CD4-positive, alpha-beta T cell (primary cell): ENCODE measurements at regions not wholly inside any gene's neighbourhood (a gene's known extent, or its start where the extent isn't known, plus 50 kb on each side); places are given as distances from the start of the nearest gene placed in this dataset.

Experiments
- ATAC-seq: fragments of 200-7000 bp; cut with Tn5 transposase; one replicate; pipeline ENCODE4 v1.10.0; 2022; ENCODE audit warnings: mild to moderate bottlenecking; ENCODE audit not compliant: poor library complexity
- CTCF ChIA-PET: fragments of 350-600 bp; sonication (Branson Sonifier 250); formaldehyde crosslinking; loops from one replicate; lab custom pipeline; 2021; ENCODE audit warnings: antibody characterized with exemption, inconsistent platforms; lab: Charles Lee
- POLR2A ChIA-PET: fragments of 350-600 bp; sonication (Branson Sonifier 250); formaldehyde crosslinking; loops from one replicate; lab custom pipeline; 2021; ENCODE audit warnings: antibody characterized with exemption, inconsistent platforms; lab: Charles Lee
- DNase-seq, 14 experiments: peaks; one replicate each; pipeline ENCODE4 v3.0.0-alpha.2; 2013 to 2020; ENCODE audit warnings: mixed read lengths in 2 of 14
- H3K27ac ChIP-seq, 2 donors: one replicate each; pipeline versions ENCODE4 v1.5.1 to v1.7.0; 2013; ENCODE audit warnings: low read length in 2 of 2, low read depth in 1 of 2, mild to moderate bottlenecking in 1 of 2
- H3K27me3 ChIP-seq, 2 experiments: 1 replicate in 1 of 2; 2 replicates in 1 of 2; pipeline versions ENCODE4 v1.6.1 to v1.7.0; 2013; ENCODE audit warnings: low read length in 2 of 2, control low read depth in 1 of 2, mild to moderate bottlenecking in 1 of 2, moderate library complexity in 1 of 2; ENCODE audit not compliant: insufficient read depth in 2 of 2, control insufficient read depth in 1 of 2
- H3K36me3 ChIP-seq: one replicate; pipeline ENCODE4 v1.6.1; 2013; ENCODE audit warnings: low read length, control low read depth; ENCODE audit not compliant: insufficient read depth
- H3K4me1 ChIP-seq: one replicate; pipeline ENCODE4 v1.6.1; 2013; ENCODE audit warnings: low read length, control low read depth; ENCODE audit not compliant: insufficient read depth
- H3K4me3 ChIP-seq: one replicate; pipeline ENCODE4 v1.5.1; 2013; ENCODE audit warnings: mild to moderate bottlenecking, low read length, moderate library complexity
- H3K9me3 ChIP-seq, 2 experiments: 1 replicate in 1 of 2; 2 replicates in 1 of 2; pipeline versions ENCODE4 v1.6.1 to v1.7.0; 2013; ENCODE audit warnings: low read length in 2 of 2, mild to moderate bottlenecking in 2 of 2, control low read depth in 1 of 2, moderate library complexity in 1 of 2; ENCODE audit not compliant: control insufficient read depth in 1 of 2, insufficient read depth in 1 of 2
- H3K27ac Mint-ChIP-seq: one replicate; pipeline ENCODE4 v1.8.0; 2020; ENCODE audit warnings: mixed read lengths
- H3K27me3 Mint-ChIP-seq: one replicate; pipeline ENCODE4 v1.8.0; 2021; ENCODE audit warnings: mixed read lengths
- H3K36me3 Mint-ChIP-seq: one replicate; pipeline ENCODE4 v1.8.0; 2021; ENCODE audit warnings: low read depth, mixed read lengths
- H3K4me1 Mint-ChIP-seq: one replicate; pipeline ENCODE4 v1.8.0; 2021; ENCODE audit warnings: low read depth, mixed read lengths
- H3K4me3 Mint-ChIP-seq: one replicate; pipeline ENCODE4 v1.8.0; 2020; ENCODE audit warnings: mild to moderate bottlenecking, mixed read lengths
- H3K9me3 Mint-ChIP-seq: one replicate; pipeline ENCODE4 v1.8.0; 2020; ENCODE audit warnings: mixed read lengths
- intact Hi-C, 2 experiments: fragments of 100-400 bp; cut with DNase I in 1 of 2; cut with micrococcal nuclease in 1 of 2; formaldehyde crosslinking; loops; one replicate each; pipeline versions ENCODE4 v1.15.1 to v1.9.0; 2023 to 2025; cut with DNase I, micrococcal nuclease
- TF ChIP-seq, protein P1 (sequence below): fragments of 200-600 bp; IDR thresholded peaks from one replicate; pipeline ENCODE4 v1.8.0; 2022; ENCODE audit warnings: antibody characterized with exemption, mild to moderate bottlenecking

DNA sequence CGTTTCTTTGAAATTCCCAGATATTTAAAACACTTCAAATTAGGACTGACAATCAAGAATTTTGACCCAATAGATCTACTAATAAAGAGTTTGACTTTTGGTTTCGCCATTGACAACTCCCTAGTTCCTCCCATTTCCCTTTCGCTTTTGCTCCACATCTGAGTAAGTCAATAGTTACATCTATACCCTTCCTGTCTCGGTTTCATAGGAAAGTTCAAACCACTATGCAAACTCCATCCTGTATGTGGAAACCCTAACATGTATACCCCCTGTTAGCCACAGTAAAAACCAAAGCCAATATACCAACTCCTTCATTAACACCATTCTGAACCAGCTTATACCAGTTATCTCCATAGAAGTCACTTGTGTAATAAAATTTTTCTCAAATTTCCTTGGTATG, 311.1 kb downstream of the MMUT start:
- Histone ChIP-seq H3K36me3 (no peaks in the 10 kb centered on the region), H3K27ac (no peak overlapping the region), H3K4me1 (no peaks in the 10 kb centered on the region), H3K4me3 (no peak overlapping the region), H3K9me3 (peaks cover 0 to 9% of the 10 kb centered on the region in 2 experiments), H3K27me3 (no peaks in the 10 kb centered on the region)
- TF ChIP-seq, protein P1, sequence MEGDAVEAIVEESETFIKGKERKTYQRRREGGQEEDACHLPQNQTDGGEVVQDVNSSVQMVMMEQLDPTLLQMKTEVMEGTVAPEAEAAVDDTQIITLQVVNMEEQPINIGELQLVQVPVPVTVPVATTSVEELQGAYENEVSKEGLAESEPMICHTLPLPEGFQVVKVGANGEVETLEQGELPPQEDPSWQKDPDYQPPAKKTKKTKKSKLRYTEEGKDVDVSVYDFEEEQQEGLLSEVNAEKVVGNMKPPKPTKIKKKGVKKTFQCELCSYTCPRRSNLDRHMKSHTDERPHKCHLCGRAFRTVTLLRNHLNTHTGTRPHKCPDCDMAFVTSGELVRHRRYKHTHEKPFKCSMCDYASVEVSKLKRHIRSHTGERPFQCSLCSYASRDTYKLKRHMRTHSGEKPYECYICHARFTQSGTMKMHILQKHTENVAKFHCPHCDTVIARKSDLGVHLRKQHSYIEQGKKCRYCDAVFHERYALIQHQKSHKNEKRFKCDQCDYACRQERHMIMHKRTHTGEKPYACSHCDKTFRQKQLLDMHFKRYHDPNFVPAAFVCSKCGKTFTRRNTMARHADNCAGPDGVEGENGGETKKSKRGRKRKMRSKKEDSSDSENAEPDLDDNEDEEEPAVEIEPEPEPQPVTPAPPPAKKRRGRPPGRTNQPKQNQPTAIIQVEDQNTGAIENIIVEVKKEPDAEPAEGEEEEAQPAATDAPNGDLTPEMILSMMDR: no peak
- Mint-ChIP-seq H3K27me3 (no peaks in the 10 kb centered on the region), H3K27ac (no peak overlapping the region), H3K9me3 (peaks cover 18% of the 10 kb centered on the region), H3K4me1 (no peaks in the 10 kb centered on the region), H3K4me3 (no peak overlapping the region), H3K36me3 (no peaks in the 10 kb centered on the region)
- intact Hi-C loops: no loop called here
- CTCF ChIA-PET: no interaction called here
- ATAC-seq (no peak), DNase-seq (no peak)
- POLR2A ChIA-PET: no interaction called here

DNA sequence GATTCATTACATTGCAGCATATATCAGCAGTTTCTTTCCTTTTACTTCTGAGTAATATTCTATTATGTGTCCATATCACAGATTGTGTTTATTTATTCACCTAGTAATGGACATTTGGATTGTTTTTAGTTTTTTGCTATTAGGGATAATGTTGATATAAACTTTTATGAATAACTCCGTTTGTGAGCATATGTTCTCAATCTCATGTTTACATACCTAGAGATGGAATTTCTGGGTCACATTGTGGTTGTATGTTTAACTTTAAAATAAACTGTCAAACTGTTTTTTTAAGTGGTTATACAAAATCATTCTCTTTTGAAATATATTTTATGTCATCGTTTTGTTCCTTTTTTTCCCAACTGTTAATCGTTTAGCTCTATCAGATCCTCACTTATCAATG, 311.6 kb downstream of the MMUT start:
- Histone ChIP-seq H3K4me3 (no peak overlapping the region), H3K36me3 (no peaks in the 10 kb centered on the region), H3K27ac (no peak overlapping the region), H3K27me3 (no peaks in the 10 kb centered on the region), H3K4me1 (no peaks in the 10 kb centered on the region), H3K9me3 (peaks cover 0 to 9% of the 10 kb centered on the region in 2 experiments)
- no peaks in the 10 kb centered on the region for H3K27me3 Mint-ChIP-seq
- ATAC-seq: no peak
- ChIA-PET POLR2A (no interaction called here), CTCF (no interaction called here)
- no peak overlapping the region for H3K4me3 Mint-ChIP-seq
- DNase-seq: no peak
- TF ChIP-seq, protein P1: no peak
- H3K9me3 Mint-ChIP-seq: peaks cover 18% of the 10 kb centered on the region
- H3K36me3 Mint-ChIP-seq: no peaks in the 10 kb centered on the region
- intact Hi-C loops: no loop called here
- H3K4me1 Mint-ChIP-seq: no peaks in the 10 kb centered on the region
- no peak overlapping the region for H3K27ac Mint-ChIP-seq

DNA sequence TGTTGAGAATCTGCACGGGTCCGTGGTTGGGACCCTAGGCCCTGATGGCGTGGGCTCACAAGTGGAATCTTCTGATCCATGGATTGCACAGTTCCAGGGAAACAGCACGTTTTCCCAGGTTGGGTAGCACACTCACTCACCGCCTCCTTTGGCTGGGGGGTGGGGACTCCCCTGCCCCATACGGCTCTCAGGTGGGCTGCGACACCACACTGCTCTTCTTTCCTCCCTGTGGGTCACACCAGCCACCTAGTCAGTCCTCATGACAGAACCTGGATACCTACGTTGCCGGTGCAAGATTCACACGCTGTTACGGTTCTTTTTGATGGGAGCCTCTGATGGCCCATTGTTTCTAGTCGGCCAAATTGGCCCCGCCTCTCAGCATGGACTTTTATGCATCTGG, 312.0 kb downstream of the MMUT start:
- POLR2A ChIA-PET: no interaction called here

More for the DNA sequence above, 312.0 kb downstream of the MMUT start:
- CTCF ChIA-PET: no interaction called here
- Histone ChIP-seq H3K4me3 (no peak overlapping the region), H3K4me1 (no peaks in the 10 kb centered on the region), H3K27me3 (no peaks in the 10 kb centered on the region), H3K36me3 (no peaks in the 10 kb centered on the region), H3K27ac (no peak overlapping the region), H3K9me3 (peaks cover 0 to 9% of the 10 kb centered on the region in 2 experiments)
- Mint-ChIP-seq H3K27me3 (no peaks in the 10 kb centered on the region), H3K4me1 (no peaks in the 10 kb centered on the region), H3K36me3 (no peaks in the 10 kb centered on the region), H3K4me3 (no peak overlapping the region), H3K9me3 (peaks cover 19% of the 10 kb centered on the region), H3K27ac (no peak overlapping the region)
- ATAC-seq: no peak
- intact Hi-C loops: no loop called here
- no peak for DNase-seq
- TF ChIP-seq, protein P1: no peak
